Keratinocyte (primary cell): ENCODE measurements at regions not wholly inside any gene's neighbourhood (a gene's known extent, or its start where the extent isn't known, plus 50 kb on each side); places are given as distances from the start of the nearest gene placed in this dataset.

Experiments used
- EZH2 ChIP-seq: IDR thresholded peaks from one replicate; pipeline ENCODE4 v1.6.1; 2012; ENCODE audit warnings: inconsistent platforms, mild to moderate bottlenecking, low read length, moderate library complexity
- TF ChIP-seq, protein P1 (sequence below), 3 experiments: IDR thresholded peaks in 1 of 3; conservative IDR thresholded peaks in 1 of 3; optimal IDR thresholded peaks in 1 of 3; 2 replicates in 2 of 3; 3 replicates in 1 of 3; pipeline versions ENCODE3 to v1.5.1; 2011; ENCODE audit warnings: low read length in 3 of 3, mild to moderate bottlenecking in 3 of 3, moderate library complexity in 2 of 3, control low read depth in 1 of 3, inconsistent platforms in 1 of 3; ENCODE audit not compliant: insufficient read depth in 2 of 3; ENCODE audit errors: extremely low read depth in 1 of 3

DNA sequence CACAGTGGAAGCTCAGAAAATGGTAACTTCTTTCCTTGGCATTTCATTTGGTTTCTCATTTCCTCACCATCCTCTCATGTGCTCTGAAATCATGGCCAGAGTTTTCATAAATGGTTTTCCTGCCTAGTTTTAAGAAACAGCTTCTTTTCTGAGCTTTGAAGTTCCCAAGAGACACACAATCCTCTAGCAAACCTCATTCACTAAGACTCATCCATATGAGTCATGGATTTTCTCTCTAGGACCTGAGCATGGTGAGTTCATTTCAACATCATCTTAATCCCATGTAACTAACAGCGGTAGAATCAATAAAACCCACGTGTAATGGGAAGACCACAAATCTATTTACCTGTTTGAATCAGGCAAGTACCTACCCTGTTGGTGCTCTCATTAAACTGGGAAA lies 274.5 kb upstream of the LRTM1 start:
- no peak for TF ChIP-seq EZH2
- TF ChIP-seq, protein P1, sequence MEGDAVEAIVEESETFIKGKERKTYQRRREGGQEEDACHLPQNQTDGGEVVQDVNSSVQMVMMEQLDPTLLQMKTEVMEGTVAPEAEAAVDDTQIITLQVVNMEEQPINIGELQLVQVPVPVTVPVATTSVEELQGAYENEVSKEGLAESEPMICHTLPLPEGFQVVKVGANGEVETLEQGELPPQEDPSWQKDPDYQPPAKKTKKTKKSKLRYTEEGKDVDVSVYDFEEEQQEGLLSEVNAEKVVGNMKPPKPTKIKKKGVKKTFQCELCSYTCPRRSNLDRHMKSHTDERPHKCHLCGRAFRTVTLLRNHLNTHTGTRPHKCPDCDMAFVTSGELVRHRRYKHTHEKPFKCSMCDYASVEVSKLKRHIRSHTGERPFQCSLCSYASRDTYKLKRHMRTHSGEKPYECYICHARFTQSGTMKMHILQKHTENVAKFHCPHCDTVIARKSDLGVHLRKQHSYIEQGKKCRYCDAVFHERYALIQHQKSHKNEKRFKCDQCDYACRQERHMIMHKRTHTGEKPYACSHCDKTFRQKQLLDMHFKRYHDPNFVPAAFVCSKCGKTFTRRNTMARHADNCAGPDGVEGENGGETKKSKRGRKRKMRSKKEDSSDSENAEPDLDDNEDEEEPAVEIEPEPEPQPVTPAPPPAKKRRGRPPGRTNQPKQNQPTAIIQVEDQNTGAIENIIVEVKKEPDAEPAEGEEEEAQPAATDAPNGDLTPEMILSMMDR (optimal IDR thresholded peaks at IDR 0.05 in 1 of 3, IDR thresholded peaks at IDR 0.05 in 1 of 3, conservative IDR thresholded peaks at IDR 0.05 in 1 of 3; ENCODE audit: extremely low read depth in 1 of 3, insufficient read depth in 2 of 3, low read length in 3 of 3) = no peak
